ENCODE measurements at regions not wholly inside any gene's neighbourhood (a gene's known extent, or its start where the extent isn't known, plus 50 kb on each side); places are given as distances from the start of the nearest gene placed in this dataset.

- no peak for DNase-seq (ENCODE audit: low spot score in 2 of 2)
- no peak for TF ChIP-seq POLR2A (IDR thresholded peaks at IDR 0.05)
- TF ChIP-seq CTCF (IDR thresholded peaks at IDR 0.05) = no peak
- no peak for TF ChIP-seq POLR2AphosphoS5 (IDR thresholded peaks at IDR 0.05)
- H3K27ac ChIP-seq = no peak overlapping the region
- H3K36me3 ChIP-seq = no peaks in the 10 kb centered on the region
- WGBS = 65% methylated on average over 2 of the region's 2 CpGs
- H3K27me3 ChIP-seq = no peaks in the 10 kb centered on the region
- no peaks in the 10 kb centered on the region for H3K9me3 ChIP-seq
- H3K4me1 ChIP-seq = no peaks in the 10 kb centered on the region
- H3K4me3 ChIP-seq = no peak overlapping the region
Observed at GRCh38 chr3:28947751-28948150, 333.1 kb upstream of the RBMS3 start.

- no peaks in the 10 kb centered on the region for H3K9me3 ChIP-seq
- DNase-seq (ENCODE audit: low spot score in 2 of 2) = no peak
- H3K36me3 ChIP-seq = no peaks in the 10 kb centered on the region
- H3K27ac ChIP-seq = no peak overlapping the region
- no peaks in the 10 kb centered on the region for H3K4me1 ChIP-seq
- H3K4me3 ChIP-seq = no peak overlapping the region
- TF ChIP-seq POLR2A (IDR thresholded peaks at IDR 0.05) (no peak), CTCF (IDR thresholded peaks at IDR 0.05) (no peak), POLR2AphosphoS5 (IDR thresholded peaks at IDR 0.05) (no peak), EP300 (IDR thresholded peaks at IDR 0.05) (no peak)
- no peaks in the 10 kb centered on the region for H3K27me3 ChIP-seq
Observed at GRCh38 chr3:28948685-28949084, 332.2 kb upstream of the RBMS3 start.

GRCh38 chr3:28949580-28949979 is 331.3 kb upstream of the RBMS3 start:
- no peak for TF ChIP-seq POLR2AphosphoS5 (IDR thresholded peaks at IDR 0.05)
- TF ChIP-seq POLR2A (IDR thresholded peaks at IDR 0.05) = no peak
- no peak for TF ChIP-seq CTCF (IDR thresholded peaks at IDR 0.05)
- no peak for TF ChIP-seq EP300 (IDR thresholded peaks at IDR 0.05)
- H3K27ac ChIP-seq = no peak overlapping the region
- DNase-seq (ENCODE audit: low spot score in 2 of 2) = no peak
- H3K27me3 ChIP-seq = no peaks in the 10 kb centered on the region
- H3K9me3 ChIP-seq = no peaks in the 10 kb centered on the region
- H3K4me1 ChIP-seq = no peaks in the 10 kb centered on the region
- 56% methylated on average over 1 of the region's 1 CpG for WGBS
- H3K4me3 ChIP-seq = no peak overlapping the region
- no peaks in the 10 kb centered on the region for H3K36me3 ChIP-seq

- Histone ChIP-seq H3K36me3 (no peaks in the 10 kb centered on the region), H3K4me3 (no peak overlapping the region), H3K9me3 (no peaks in the 10 kb centered on the region), H3K4me1 (no peaks in the 10 kb centered on the region), H3K27ac (no peak overlapping the region), H3K27me3 (no peaks in the 10 kb centered on the region)
- DNase-seq (ENCODE audit: low spot score in 2 of 2) = no peak
- TF ChIP-seq POLR2A (IDR thresholded peaks at IDR 0.05) (no peak), POLR2AphosphoS5 (IDR thresholded peaks at IDR 0.05) (no peak), EP300 (IDR thresholded peaks at IDR 0.05) (no peak), CTCF (IDR thresholded peaks at IDR 0.05) (no peak)
Observed at GRCh38 chr3:28950614-28951013, 330.3 kb upstream of the RBMS3 start.

GRCh38 chr3:28951772-28952556 is 328.9 kb upstream of the RBMS3 start:
- Histone ChIP-seq H3K4me1 (no peaks in the 10 kb centered on the region), H3K9me3 (no peaks in the 10 kb centered on the region), H3K36me3 (no peaks in the 10 kb centered on the region), H3K27ac (no peak overlapping the region), H3K27me3 (no peaks in the 10 kb centered on the region), H3K4me3 (no peak overlapping the region)
- DNase-seq (ENCODE audit: low spot score in 2 of 2) = no peak
- TF ChIP-seq EP300 (IDR thresholded peaks at IDR 0.05) = no peak
- no peak for TF ChIP-seq POLR2A (IDR thresholded peaks at IDR 0.05)
- no peak for TF ChIP-seq CTCF (IDR thresholded peaks at IDR 0.05)
- TF ChIP-seq POLR2AphosphoS5 (IDR thresholded peaks at IDR 0.05) = no peak
- 65% methylated on average over 4 of the region's 4 CpGs for WGBS
